CD4-positive, alpha-beta T cell (primary cell): ENCODE measurements at regions not wholly inside any gene's neighbourhood (a gene's known extent, or its start where the extent isn't known, plus 50 kb on each side); places are given as distances from the start of the nearest gene placed in this dataset.

Experiments used
- ATAC-seq: fragments of 200-7000 bp; cut with Tn5 transposase; one replicate; pipeline ENCODE4 v1.10.0; 2022; ENCODE audit warnings: mild to moderate bottlenecking; ENCODE audit not compliant: poor library complexity
- CTCF ChIA-PET: fragments of 350-600 bp; sonication (Branson Sonifier 250); formaldehyde crosslinking; loops from one replicate; lab custom pipeline; 2021; ENCODE audit warnings: antibody characterized with exemption, inconsistent platforms; lab: Charles Lee
- POLR2A ChIA-PET: fragments of 350-600 bp; sonication (Branson Sonifier 250); formaldehyde crosslinking; loops from one replicate; lab custom pipeline; 2021; ENCODE audit warnings: antibody characterized with exemption, inconsistent platforms; lab: Charles Lee
- DNase-seq, 14 experiments: peaks; one replicate each; pipeline ENCODE4 v3.0.0-alpha.2; 2013 to 2020; ENCODE audit warnings: mixed read lengths in 2 of 14
- H3K27ac ChIP-seq, 2 donors: one replicate each; pipeline versions ENCODE4 v1.5.1 to v1.7.0; 2013; ENCODE audit warnings: low read length in 2 of 2, low read depth in 1 of 2, mild to moderate bottlenecking in 1 of 2
- H3K27me3 ChIP-seq, 2 experiments: 1 replicate in 1 of 2; 2 replicates in 1 of 2; pipeline versions ENCODE4 v1.6.1 to v1.7.0; 2013; ENCODE audit warnings: low read length in 2 of 2, control low read depth in 1 of 2, mild to moderate bottlenecking in 1 of 2, moderate library complexity in 1 of 2; ENCODE audit not compliant: insufficient read depth in 2 of 2, control insufficient read depth in 1 of 2
- H3K36me3 ChIP-seq: one replicate; pipeline ENCODE4 v1.6.1; 2013; ENCODE audit warnings: low read length, control low read depth; ENCODE audit not compliant: insufficient read depth
- H3K4me1 ChIP-seq: one replicate; pipeline ENCODE4 v1.6.1; 2013; ENCODE audit warnings: low read length, control low read depth; ENCODE audit not compliant: insufficient read depth
- H3K4me3 ChIP-seq: one replicate; pipeline ENCODE4 v1.5.1; 2013; ENCODE audit warnings: mild to moderate bottlenecking, low read length, moderate library complexity
- H3K9me3 ChIP-seq, 2 experiments: 1 replicate in 1 of 2; 2 replicates in 1 of 2; pipeline versions ENCODE4 v1.6.1 to v1.7.0; 2013; ENCODE audit warnings: low read length in 2 of 2, mild to moderate bottlenecking in 2 of 2, control low read depth in 1 of 2, moderate library complexity in 1 of 2; ENCODE audit not compliant: control insufficient read depth in 1 of 2, insufficient read depth in 1 of 2
- H3K27ac Mint-ChIP-seq: one replicate; pipeline ENCODE4 v1.8.0; 2020; ENCODE audit warnings: mixed read lengths
- H3K27me3 Mint-ChIP-seq: one replicate; pipeline ENCODE4 v1.8.0; 2021; ENCODE audit warnings: mixed read lengths
- H3K36me3 Mint-ChIP-seq: one replicate; pipeline ENCODE4 v1.8.0; 2021; ENCODE audit warnings: low read depth, mixed read lengths
- H3K4me1 Mint-ChIP-seq: one replicate; pipeline ENCODE4 v1.8.0; 2021; ENCODE audit warnings: low read depth, mixed read lengths
- H3K4me3 Mint-ChIP-seq: one replicate; pipeline ENCODE4 v1.8.0; 2020; ENCODE audit warnings: mild to moderate bottlenecking, mixed read lengths
- H3K9me3 Mint-ChIP-seq: one replicate; pipeline ENCODE4 v1.8.0; 2020; ENCODE audit warnings: mixed read lengths
- intact Hi-C, 2 experiments: fragments of 100-400 bp; cut with DNase I in 1 of 2; cut with micrococcal nuclease in 1 of 2; formaldehyde crosslinking; loops; one replicate each; pipeline versions ENCODE4 v1.15.1 to v1.9.0; 2023 to 2025; cut with DNase I, micrococcal nuclease
- TF ChIP-seq, protein P1 (sequence below): fragments of 200-600 bp; IDR thresholded peaks from one replicate; pipeline ENCODE4 v1.8.0; 2022; ENCODE audit warnings: antibody characterized with exemption, mild to moderate bottlenecking

- TF ChIP-seq, protein P1, sequence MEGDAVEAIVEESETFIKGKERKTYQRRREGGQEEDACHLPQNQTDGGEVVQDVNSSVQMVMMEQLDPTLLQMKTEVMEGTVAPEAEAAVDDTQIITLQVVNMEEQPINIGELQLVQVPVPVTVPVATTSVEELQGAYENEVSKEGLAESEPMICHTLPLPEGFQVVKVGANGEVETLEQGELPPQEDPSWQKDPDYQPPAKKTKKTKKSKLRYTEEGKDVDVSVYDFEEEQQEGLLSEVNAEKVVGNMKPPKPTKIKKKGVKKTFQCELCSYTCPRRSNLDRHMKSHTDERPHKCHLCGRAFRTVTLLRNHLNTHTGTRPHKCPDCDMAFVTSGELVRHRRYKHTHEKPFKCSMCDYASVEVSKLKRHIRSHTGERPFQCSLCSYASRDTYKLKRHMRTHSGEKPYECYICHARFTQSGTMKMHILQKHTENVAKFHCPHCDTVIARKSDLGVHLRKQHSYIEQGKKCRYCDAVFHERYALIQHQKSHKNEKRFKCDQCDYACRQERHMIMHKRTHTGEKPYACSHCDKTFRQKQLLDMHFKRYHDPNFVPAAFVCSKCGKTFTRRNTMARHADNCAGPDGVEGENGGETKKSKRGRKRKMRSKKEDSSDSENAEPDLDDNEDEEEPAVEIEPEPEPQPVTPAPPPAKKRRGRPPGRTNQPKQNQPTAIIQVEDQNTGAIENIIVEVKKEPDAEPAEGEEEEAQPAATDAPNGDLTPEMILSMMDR, result no peak
- H3K27me3 Mint-ChIP-seq, result peaks cover 52% of the 10 kb centered on the region
- H3K27ac Mint-ChIP-seq, result no peak overlapping the region
- H3K27ac ChIP-seq, result no peak overlapping the region
- H3K4me3 ChIP-seq, result no peak overlapping the region
- H3K4me3 Mint-ChIP-seq, result no peak overlapping the region
- ATAC-seq (no peak), DNase-seq (peak in 4 of 14 experiments; percentile 6 to 33 (median 22))
- H3K4me1 Mint-ChIP-seq, result no peaks in the 10 kb centered on the region
- H3K36me3 Mint-ChIP-seq, result no peaks in the 10 kb centered on the region
- no peaks in the 10 kb centered on the region for H3K9me3 ChIP-seq
- peaks cover 0 to 9% of the 10 kb centered on the region in 2 experiments for H3K27me3 ChIP-seq
- ChIA-PET CTCF (interaction anchor here (1.3 to 1.5 kb wide), 2 partner anchors 31 to 202 kb away, joined by 3 to 11 read pairs; no protein-coding TSS in a partner anchor), POLR2A (interaction anchor here (0.6 kb wide), 1 partner anchor 202 kb away, joined by 3 read pairs; no protein-coding TSS in a partner anchor)
- H3K4me1 ChIP-seq, result no peaks in the 10 kb centered on the region
- intact Hi-C loops, result loop anchor here in 1 of 2 experiments (10.0 kb wide), 1 partner anchor 200 kb away; no protein-coding TSS in a partner anchor
- H3K9me3 Mint-ChIP-seq, result no peaks in the 10 kb centered on the region
- H3K36me3 ChIP-seq, result no peaks in the 10 kb centered on the region
Observed at GRCh38 chr14:61925043-61925442, 162.8 kb downstream of the SNAPC1 start.

DNA sequence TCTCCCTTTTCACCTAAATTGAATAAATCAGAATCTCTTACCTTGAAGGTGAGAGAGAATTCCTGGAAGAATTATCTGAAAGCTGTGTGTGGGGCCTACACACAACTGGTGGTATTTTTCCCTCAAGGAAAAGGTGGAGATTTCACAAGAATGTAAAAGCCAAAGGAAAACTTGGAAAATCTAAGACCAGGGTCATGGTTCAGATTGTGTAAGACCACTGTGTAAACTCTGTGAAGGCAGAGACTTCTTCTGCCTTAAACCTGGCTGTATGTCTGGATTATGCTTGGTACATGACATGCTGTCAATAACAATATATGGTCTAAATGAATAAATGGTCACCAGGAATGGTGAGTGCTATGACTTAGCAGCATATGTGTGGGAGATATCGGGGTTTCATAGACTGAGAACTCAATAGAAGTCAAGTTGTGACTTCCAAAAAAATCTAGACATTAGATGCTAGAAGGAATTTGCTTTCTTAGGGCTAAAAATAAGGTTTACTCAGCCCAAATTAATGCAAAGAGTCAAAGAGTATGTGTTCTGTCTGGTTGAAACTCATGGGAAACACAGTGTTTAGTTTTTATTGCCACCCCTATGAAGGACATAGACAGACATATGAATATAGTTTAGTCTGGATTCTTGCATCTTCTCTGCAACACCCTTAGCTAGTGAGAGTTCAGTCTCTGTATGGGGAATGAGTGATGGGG, 163.7 kb downstream of the SNAPC1 start:
- no peak overlapping the region for H3K4me3 ChIP-seq
- peaks cover 45% of the 10 kb centered on the region for H3K27me3 Mint-ChIP-seq
- no peaks in the 10 kb centered on the region for H3K4me1 Mint-ChIP-seq
- intact Hi-C loops, result loop anchor here in 1 of 2 experiments (10.0 kb wide), 1 partner anchor 199 kb away; no protein-coding TSS in a partner anchor
- TF ChIP-seq, protein P1, result no peak
- H3K4me3 Mint-ChIP-seq, result no peak overlapping the region
- H3K27ac Mint-ChIP-seq, result no peak overlapping the region
- no peaks in the 10 kb centered on the region for H3K9me3 ChIP-seq
- H3K27ac ChIP-seq, result no peak overlapping the region
- no peaks in the 10 kb centered on the region for H3K36me3 ChIP-seq
- CTCF ChIA-PET, result interaction anchor here (1.3 to 1.5 kb wide), 2 partner anchors 32 to 201 kb away, joined by 3 to 11 read pairs; no protein-coding TSS in a partner anchor
- H3K36me3 Mint-ChIP-seq, result no peaks in the 10 kb centered on the region
- DNase-seq (no peak), ATAC-seq (no peak)
- H3K4me1 ChIP-seq, result no peaks in the 10 kb centered on the region
- POLR2A ChIA-PET, result no interaction called here
- peaks cover 3 to 9% of the 10 kb centered on the region in 2 experiments for H3K27me3 ChIP-seq
- no peaks in the 10 kb centered on the region for H3K9me3 Mint-ChIP-seq

DNA sequence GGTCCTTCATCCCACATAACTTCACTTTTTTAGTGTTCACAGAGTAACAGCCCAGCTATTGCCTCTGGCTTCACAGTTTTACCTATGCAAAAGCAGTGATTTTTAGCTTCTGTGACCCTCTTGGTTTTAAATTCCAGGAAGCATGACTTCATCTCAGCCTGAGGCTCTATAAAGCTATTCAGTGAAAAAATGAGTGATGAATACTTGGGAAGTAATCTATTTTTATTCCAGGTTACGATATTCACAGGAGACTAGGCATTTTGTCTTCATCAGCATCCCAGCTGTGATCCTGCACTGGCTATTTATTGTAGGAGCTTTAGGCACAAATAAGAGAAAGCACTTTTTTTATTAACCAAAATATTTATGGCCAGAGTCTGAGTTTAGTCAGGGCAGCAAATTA, 164.8 kb downstream of the SNAPC1 start:
- ChIA-PET POLR2A (no interaction called here), CTCF (no interaction called here)
- ATAC-seq (no peak), DNase-seq (no peak)
- H3K4me3 ChIP-seq, result no peak overlapping the region
- no peak overlapping the region for H3K27ac Mint-ChIP-seq
- H3K9me3 Mint-ChIP-seq, result no peaks in the 10 kb centered on the region
- intact Hi-C loops, result loop anchor here in 1 of 2 experiments (10.0 kb wide), 1 partner anchor 198 kb away; no protein-coding TSS in a partner anchor
- H3K27me3 ChIP-seq, result peaks cover 3 to 4% of the 10 kb centered on the region in 2 experiments
- H3K36me3 ChIP-seq, result no peaks in the 10 kb centered on the region
- H3K4me1 ChIP-seq, result no peaks in the 10 kb centered on the region
- H3K27me3 Mint-ChIP-seq, result peaks cover 45% of the 10 kb centered on the region
- TF ChIP-seq, protein P1, result no peak
- H3K4me3 Mint-ChIP-seq, result no peak overlapping the region
- no peaks in the 10 kb centered on the region for H3K4me1 Mint-ChIP-seq
- H3K36me3 Mint-ChIP-seq, result no peaks in the 10 kb centered on the region
- no peak overlapping the region for H3K27ac ChIP-seq
- no peaks in the 10 kb centered on the region for H3K9me3 ChIP-seq
